Right ventricle myocardium inferior (tissue), 1 donor: ENCODE measurements at regions not wholly inside any gene's neighbourhood (a gene's known extent, or its start where the extent isn't known, plus 50 kb on each side); places are given as distances from the start of the nearest gene placed in this dataset.

Experiments
- ATAC-seq: fragments of 200-7000 bp; cut with Tn5 transposase; one replicate; pipeline ENCODE4 v1.9.1; 2020; ENCODE audit warnings: mild to moderate bottlenecking, moderate library complexity
- DNase-seq: peaks from one replicate; pipeline ENCODE4 v3.0.0; 2021; ENCODE audit errors: missing footprints
- intact Hi-C: fragments of 100-400 bp; cut with DNase I; formaldehyde crosslinking; loops from one replicate; pipeline ENCODE4 v1.11.0; 2022
- donor health status: DM: no; HTN: yes; CAD: no; lungs with severe emphysema.

DNA sequence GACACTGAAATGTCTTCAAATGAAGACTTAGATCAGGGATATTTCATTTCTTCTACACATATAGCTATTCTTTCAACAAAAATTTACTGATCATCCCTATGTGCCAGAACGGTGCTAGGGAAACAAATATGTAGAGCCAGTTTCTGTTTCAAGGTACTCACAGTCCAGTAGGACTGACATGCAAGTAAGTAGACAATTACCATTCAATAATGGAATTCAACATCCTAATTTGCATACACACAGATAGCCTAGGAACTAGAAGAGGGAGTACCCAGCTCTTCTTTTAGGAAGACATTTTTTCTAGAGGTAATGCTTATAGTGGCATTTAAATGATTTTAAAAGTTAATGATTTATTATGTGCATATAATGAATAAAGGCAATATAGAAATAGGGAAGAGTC is 388.8 kb downstream of the ZSWIM6 start:
- no peak for DNase-seq
- intact Hi-C loops = no loop called here
- ATAC-seq = no peak

- DNase-seq (no peak), ATAC-seq (no peak)
- intact Hi-C loops = no loop called here
These were observed 392.0 kb downstream of the ZSWIM6 start for GRCh38 chr5:61724102-61724501.

DNA sequence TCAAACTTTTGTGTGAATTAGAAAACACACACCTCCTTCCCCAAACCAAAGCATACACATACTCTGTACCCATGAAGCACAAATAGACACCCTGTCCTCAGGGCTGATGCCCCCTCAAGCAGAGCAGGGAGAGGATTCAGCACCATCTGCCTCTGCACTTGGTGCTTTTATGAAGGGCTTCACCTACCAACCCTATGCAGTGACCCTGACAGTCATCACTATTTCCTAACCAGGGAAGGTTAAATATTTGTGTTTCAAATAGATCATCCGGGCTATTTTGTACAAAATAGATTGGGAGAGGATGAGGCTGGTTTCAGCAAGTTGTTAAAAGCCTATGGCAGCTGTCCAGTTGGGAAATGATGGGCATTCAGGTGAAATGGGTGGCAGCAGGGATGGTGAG is 396.2 kb downstream of the ZSWIM6 start:
- intact Hi-C loops = no loop called here
- no peak for ATAC-seq
- DNase-seq = no peak

- DNase-seq = no peak
- ATAC-seq = no peak
- intact Hi-C loops = no loop called here
These were observed 398.8 kb downstream of the ZSWIM6 start for GRCh38 chr5:61730866-61731265.

DNA sequence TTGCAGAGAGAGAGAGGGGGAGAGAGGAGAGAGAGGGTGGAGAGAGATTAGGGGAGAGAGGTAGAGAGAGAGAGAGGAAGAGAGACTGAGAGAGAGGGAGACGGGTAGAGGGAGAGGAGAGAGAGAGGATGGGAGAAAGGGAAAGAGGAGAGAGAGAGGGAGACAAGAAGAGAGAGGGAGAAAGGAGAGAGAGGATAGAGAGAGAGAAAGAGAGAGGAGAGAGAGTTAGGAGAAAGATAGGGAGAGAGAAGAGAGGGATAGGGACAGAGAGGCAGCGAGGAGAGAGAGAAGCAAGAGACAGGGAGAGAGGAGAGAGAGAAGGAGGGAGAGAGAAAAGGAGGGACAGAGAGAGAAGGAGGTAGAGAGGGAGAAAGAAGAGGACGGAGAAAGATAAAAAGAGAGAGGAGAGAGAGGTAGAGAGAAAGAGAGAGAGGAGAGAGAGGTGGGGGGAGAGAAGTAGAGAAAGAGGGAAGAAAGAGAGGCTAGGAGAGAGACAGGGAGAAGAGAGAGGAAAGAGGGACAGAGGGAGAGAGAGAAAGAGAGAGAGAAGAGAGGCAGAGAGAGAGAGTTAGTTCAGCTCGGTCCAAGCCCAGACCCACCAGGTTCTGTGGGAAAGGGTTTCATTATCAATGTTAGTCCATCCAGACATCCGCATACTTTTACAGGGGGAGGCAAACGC is 399.3 kb downstream of the ZSWIM6 start:
- DNase-seq (no peak), ATAC-seq (no peak)
- intact Hi-C loops = no loop called here

DNA sequence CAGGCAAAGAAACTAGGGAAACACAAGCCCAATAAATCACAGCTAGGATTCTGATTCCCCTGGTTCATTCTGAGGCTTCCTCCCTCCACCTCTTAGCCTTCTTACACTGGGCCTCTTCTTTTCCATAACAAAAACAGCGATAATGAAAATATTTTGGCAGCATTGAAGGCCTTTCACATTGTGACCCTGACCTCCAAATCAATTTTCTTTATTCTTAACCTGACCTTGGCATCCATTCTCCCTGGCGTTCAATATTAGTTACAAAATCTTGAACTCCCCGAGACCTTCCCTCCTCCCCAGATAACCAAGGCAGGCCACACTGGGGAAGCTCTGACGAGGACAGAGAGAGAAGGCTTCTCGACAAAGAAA is 399.9 kb downstream of the ZSWIM6 start:
- ATAC-seq (no peak), DNase-seq (no peak)
- intact Hi-C loops = no loop called here

- ATAC-seq (no peak), DNase-seq (no peak)
- intact Hi-C loops = no loop called here
These were observed 400.3 kb downstream of the ZSWIM6 start for GRCh38 chr5:61732369-61732768.

DNA sequence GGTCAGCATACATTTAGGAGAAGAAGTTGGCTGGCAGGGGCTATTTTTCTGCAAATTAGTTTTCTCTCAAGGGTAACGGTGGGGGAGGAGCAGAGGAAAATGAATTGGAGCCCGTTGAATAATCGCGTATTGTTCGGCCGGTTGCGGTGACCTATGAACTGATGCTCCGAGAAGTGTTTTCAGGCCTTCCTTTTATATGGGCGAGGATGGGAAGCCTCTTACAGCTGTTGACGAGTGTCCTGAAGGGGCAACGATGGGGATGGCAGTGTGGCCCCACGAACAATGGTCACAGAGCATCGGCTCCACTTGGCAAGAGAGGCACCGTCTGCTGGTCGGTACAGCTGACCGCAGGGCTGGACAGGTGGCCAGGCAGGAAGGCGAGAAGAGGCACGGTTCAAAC is 400.7 kb downstream of the ZSWIM6 start:
- intact Hi-C loops = no loop called here
- ATAC-seq = no peak

GRCh38 chr5:61734001-61734400 is 401.9 kb downstream of the ZSWIM6 start:
- intact Hi-C loops = no loop called here

More for the DNA sequence above, 400.7 kb downstream of the ZSWIM6 start:
- DNase-seq = no peak

DNA sequence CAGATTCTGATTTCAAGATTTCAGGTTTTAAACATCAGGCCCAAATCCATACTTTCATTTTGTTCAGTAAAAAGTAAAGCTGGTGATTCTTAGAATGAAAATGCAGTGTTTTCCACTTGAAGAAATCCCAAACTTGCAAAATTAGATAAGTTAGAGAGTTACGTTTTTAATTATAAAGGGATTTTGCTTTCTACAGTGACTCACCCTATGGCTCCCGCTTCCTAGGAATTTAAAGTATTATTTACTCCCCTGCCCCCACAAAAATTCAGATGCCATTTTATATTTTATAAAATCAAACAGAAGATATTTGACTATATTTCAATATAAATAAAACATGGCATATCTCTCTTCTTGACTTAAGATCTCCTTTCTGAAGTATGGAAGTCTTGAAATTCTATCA is 402.9 kb downstream of the ZSWIM6 start:
- DNase-seq = no peak
- no peak for ATAC-seq
- intact Hi-C loops = no loop called here

More at GRCh38 chr5:61734001-61734400, 401.9 kb downstream of the ZSWIM6 start:
- DNase-seq (no peak), ATAC-seq (no peak)

- no peak for ATAC-seq
- intact Hi-C loops = no loop called here
These were observed 403.5 kb downstream of the ZSWIM6 start for GRCh38 chr5:61735531-61735930.

DNA sequence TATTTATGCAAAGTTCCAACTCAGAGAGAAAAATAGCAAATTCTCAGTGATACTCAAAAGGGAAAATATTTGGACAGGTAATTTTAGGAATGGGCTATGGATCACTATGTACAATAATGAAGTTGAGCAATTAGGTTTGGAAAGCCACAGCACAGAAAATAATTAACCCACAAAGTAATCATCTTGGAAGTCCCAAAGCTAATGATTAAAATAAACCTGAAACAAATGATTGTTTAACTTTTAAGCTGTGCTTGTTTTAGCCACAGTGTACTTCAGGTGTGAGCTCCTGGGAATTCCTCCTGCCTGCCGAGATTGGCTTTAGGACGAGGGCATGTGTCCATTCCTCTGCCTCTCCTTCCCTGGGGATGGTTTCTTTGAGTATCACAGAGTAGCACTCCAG is 403.9 kb downstream of the ZSWIM6 start:
- intact Hi-C loops = no loop called here
- ATAC-seq = no peak

More at GRCh38 chr5:61735531-61735930, 403.5 kb downstream of the ZSWIM6 start:
- DNase-seq = no peak

DNA sequence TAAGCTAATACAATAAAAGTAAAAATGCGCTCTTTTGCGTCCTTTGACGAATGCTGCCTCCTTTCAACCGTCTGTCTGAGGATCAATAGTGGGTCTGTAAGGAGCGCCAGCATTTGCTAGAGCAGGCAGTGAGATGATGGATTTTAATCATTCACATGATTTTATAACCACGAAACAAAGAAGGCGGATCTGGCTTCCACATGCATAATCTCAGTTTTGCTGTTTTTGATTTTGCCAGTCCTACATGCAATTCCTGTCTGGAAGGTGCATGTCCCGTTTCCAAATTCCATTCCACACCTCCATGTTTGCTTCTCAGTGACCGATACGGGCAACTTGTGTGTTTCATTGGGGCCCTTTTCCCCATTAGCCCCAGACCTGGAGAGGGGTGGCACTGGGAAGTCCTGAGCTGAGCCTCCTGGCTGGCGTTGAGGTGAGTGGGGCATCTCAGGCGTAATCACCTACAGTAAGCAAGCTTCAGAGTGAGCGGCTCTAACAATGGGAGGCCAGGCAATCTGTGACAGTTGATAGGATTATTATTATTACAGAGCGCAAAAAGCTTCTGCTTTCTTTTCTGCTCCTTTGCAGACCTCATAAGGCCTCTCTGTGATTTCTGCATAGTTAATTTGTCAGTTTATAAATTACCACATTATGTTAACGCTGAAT is 405.4 kb downstream of the ZSWIM6 start:
- intact Hi-C loops = no loop called here
- ATAC-seq (no peak), DNase-seq (no peak)

More for the DNA sequence above, 403.9 kb downstream of the ZSWIM6 start:
- DNase-seq = no peak

GRCh38 chr5:61737964-61738340 is 405.9 kb downstream of the ZSWIM6 start:
- ATAC-seq (no peak), DNase-seq (no peak)
- intact Hi-C loops = no loop called here

- DNase-seq = no peak
- intact Hi-C loops = no loop called here
- ATAC-seq = no peak
These were observed 406.4 kb downstream of the ZSWIM6 start for GRCh38 chr5:61738446-61738845.

- DNase-seq (no peak), ATAC-seq (no peak)
- intact Hi-C loops = no loop called here
These were observed 412.9 kb downstream of the ZSWIM6 start for GRCh38 chr5:61744690-61745619.

GRCh38 chr5:61746831-61747575 is 414.9 kb downstream of the ZSWIM6 start:
- no peak for DNase-seq
- intact Hi-C loops = no loop called here
- ATAC-seq = no peak

GRCh38 chr5:61748121-61748520 is 416.1 kb downstream of the ZSWIM6 start:
- DNase-seq (no peak), ATAC-seq (no peak)
- intact Hi-C loops = no loop called here

DNA sequence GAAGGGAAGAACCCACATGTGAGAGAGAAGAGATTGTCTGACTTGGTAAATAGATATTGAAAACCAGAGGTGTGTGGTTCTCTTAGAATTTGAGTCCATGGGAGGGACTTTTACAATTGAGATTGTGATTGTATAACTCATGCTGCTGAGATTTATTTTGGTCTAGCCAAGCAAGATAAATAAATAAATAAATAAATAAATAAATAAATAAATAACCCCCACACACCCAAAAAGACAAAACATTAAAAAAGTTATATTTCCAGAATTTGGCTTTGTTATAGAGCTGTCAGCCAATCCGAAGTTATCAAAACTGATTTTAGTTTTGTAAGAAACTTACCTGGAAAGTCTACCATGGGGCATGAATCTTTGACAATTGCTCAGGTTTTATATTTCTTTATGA is 416.6 kb downstream of the ZSWIM6 start:
- DNase-seq (no peak), ATAC-seq (no peak)
- intact Hi-C loops = no loop called here
